DMS114 treated with DMSO at 0.1 percent for 48 hours (cell line): ENCODE measurements at regions not wholly inside any gene's neighbourhood (a gene's known extent, or its start where the extent isn't known, plus 50 kb on each side); places are given as distances from the start of the nearest gene placed in this dataset.

ENCODE experiments used
- DNase-seq: peaks from one replicate; lab custom pipeline; 2025; ENCODE audit not compliant: unreplicated experiment; lab: John Stamatoyannopoulos, UW

GRCh38 chr4:20443015-20443805 lies 191.5 kb downstream of the SLIT2 start:
- no peak for DNase-seq

GRCh38 chr4:20444599-20445337 lies 193.1 kb downstream of the SLIT2 start:
- DNase-seq: peak; percentile 58

GRCh38 chr4:20445933-20446723 lies 194.4 kb downstream of the SLIT2 start:
- DNase-seq: peak; percentile 65

- DNase-seq: no peak
These were observed 195.4 kb downstream of the SLIT2 start for GRCh38 chr4:20447103-20447502.

GRCh38 chr4:20451986-20452385 lies 200.3 kb downstream of the SLIT2 start:
- no peak for DNase-seq

GRCh38 chr4:20454515-20454914 lies 202.8 kb downstream of the SLIT2 start:
- DNase-seq: no peak

GRCh38 chr4:20456407-20456806 lies 204.7 kb downstream of the SLIT2 start:
- peak; percentile 79 for DNase-seq

GRCh38 chr4:20462426-20463175 lies 210.9 kb downstream of the SLIT2 start:
- peak; percentile 56 for DNase-seq

- DNase-seq: no peak
These were observed 211.4 kb downstream of the SLIT2 start for GRCh38 chr4:20463176-20463430.

GRCh38 chr4:20464381-20464780 lies 212.7 kb downstream of the SLIT2 start:
- DNase-seq: peak; percentile 61

GRCh38 chr4:20474119-20474518 lies 222.4 kb downstream of the SLIT2 start:
- no peak for DNase-seq

GRCh38 chr4:20478412-20478811 lies 221.8 kb upstream of the PACRGL start:
- peak; percentile 81 for DNase-seq

- peak; percentile 63 for DNase-seq
These were observed 219.9 kb upstream of the PACRGL start for GRCh38 chr4:20480165-20480947.

- no peak for DNase-seq
These were observed 216.8 kb upstream of the PACRGL start for GRCh38 chr4:20483416-20483815.

- no peak for DNase-seq
These were observed 213.8 kb upstream of the PACRGL start for GRCh38 chr4:20486433-20486832.

- peak; percentile 84 for DNase-seq
These were observed 212.8 kb upstream of the PACRGL start for GRCh38 chr4:20487446-20487845.

- DNase-seq: peak; percentile 84
These were observed 212.4 kb upstream of the PACRGL start for GRCh38 chr4:20487852-20488251.

- no peak for DNase-seq
These were observed 209.5 kb upstream of the PACRGL start for GRCh38 chr4:20490734-20491133.

- no peak for DNase-seq
These were observed 206.4 kb upstream of the PACRGL start for GRCh38 chr4:20493761-20494353.

GRCh38 chr4:20496068-20496467 lies 204.2 kb upstream of the PACRGL start:
- no peak for DNase-seq
